SK-N-MC (cell line): ENCODE measurements at regions not wholly inside any gene's neighbourhood (a gene's known extent, or its start where the extent isn't known, plus 50 kb on each side); places are given as distances from the start of the nearest gene placed in this dataset.

ENCODE experiments used
- EZH2 ChIP-seq: fragments of 200-600 bp; sonication (generic); IDR thresholded peaks from one replicate; pipeline ENCODE4 v1.6.1; 2017; ENCODE audit warnings: antibody characterized with exemption
- FOXP2 ChIP-seq: optimal IDR thresholded peaks from 2 replicates; pipeline ENCODE3; 2011; ENCODE audit warnings: mild to moderate bottlenecking, moderate library complexity; ENCODE audit not compliant: insufficient read depth; ENCODE audit errors: extremely low read length, control extremely low read depth
- POLR2AphosphoS5 ChIP-seq: IDR thresholded peaks from 2 replicates; pipeline ENCODE4 v1.6.1; 2012; ENCODE audit warnings: mild to moderate bottlenecking, low read depth, low read length, borderline replicate concordance

DNA sequence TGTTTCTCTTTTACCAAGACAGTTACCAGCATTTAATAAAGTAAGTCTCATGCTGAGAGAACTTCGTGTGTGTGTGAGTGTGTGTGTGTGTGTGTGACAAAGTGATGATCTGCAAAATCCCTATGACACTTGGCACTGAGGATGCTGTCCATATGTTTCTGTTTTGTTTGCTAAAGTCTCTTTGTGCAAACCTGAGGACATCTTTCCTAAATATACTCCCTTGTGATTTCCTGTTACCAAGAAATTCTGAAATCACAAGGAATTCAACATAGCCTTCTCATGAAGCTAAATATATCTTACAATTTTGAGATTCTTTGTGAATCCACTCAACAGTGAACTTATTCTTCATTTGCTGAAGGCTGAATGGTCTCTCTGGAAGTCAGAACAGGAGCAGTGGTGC lies 1359.7 kb upstream of the NRXN1 start:
- no peak for TF ChIP-seq EZH2
- TF ChIP-seq FOXP2 = no peak
- no peak for TF ChIP-seq POLR2AphosphoS5
